ENCODE measurements at regions not wholly inside any gene's neighbourhood (a gene's known extent, or its start where the extent isn't known, plus 50 kb on each side); places are given as distances from the start of the nearest gene placed in this dataset.

GRCh38 chr3:117404141-117404540, 694.6 kb downstream of the TUSC7 start:
- TF ChIP-seq POLR2A (IDR thresholded peaks at IDR 0.05) (no peak), CTCF (IDR thresholded peaks at IDR 0.05) (no peak)
